Skeletal muscle tissue (tissue), 3 donors: ENCODE measurements at regions not wholly inside any gene's neighbourhood (a gene's known extent, or its start where the extent isn't known, plus 50 kb on each side); places are given as distances from the start of the nearest gene placed in this dataset.

Source experiments
- H3K27ac ChIP-seq: one replicate; pipeline ENCODE4 v1.7.0; 2013; ENCODE audit warnings: mild to moderate bottlenecking, low read depth, low read length, inconsistent platforms
- H3K27me3 ChIP-seq, 3 donors: one replicate each; pipeline ENCODE4 v1.7.0; 2013; ENCODE audit warnings: low read length in 3 of 3; ENCODE audit not compliant: control insufficient read depth in 3 of 3, insufficient read depth in 3 of 3
- H3K36me3 ChIP-seq, 3 donors: one replicate each; pipeline ENCODE4 v1.7.0; 2013; ENCODE audit warnings: low read length in 3 of 3; ENCODE audit not compliant: control insufficient read depth in 3 of 3, insufficient read depth in 3 of 3
- H3K4me1 ChIP-seq, 3 donors: one replicate each; pipeline ENCODE4 v1.7.0; 2013; ENCODE audit warnings: low read length in 3 of 3, mild to moderate bottlenecking in 3 of 3; ENCODE audit not compliant: control insufficient read depth in 3 of 3, insufficient read depth in 3 of 3
- H3K4me3 ChIP-seq, 3 donors: one replicate each; pipeline ENCODE4 v1.7.0; 2013; ENCODE audit warnings: low read length in 3 of 3
- H3K9ac ChIP-seq, 3 donors: one replicate each; pipeline ENCODE4 v1.7.0; 2013; ENCODE audit warnings: low read length in 3 of 3, mild to moderate bottlenecking in 3 of 3, moderate library complexity in 2 of 3, low read depth in 1 of 3
- H3K9me3 ChIP-seq, 3 donors: one replicate each; pipeline ENCODE4 v1.7.0; 2013; ENCODE audit warnings: low read length in 3 of 3; ENCODE audit not compliant: control insufficient read depth in 3 of 3
- donor health status: Osteomylitis.

DNA sequence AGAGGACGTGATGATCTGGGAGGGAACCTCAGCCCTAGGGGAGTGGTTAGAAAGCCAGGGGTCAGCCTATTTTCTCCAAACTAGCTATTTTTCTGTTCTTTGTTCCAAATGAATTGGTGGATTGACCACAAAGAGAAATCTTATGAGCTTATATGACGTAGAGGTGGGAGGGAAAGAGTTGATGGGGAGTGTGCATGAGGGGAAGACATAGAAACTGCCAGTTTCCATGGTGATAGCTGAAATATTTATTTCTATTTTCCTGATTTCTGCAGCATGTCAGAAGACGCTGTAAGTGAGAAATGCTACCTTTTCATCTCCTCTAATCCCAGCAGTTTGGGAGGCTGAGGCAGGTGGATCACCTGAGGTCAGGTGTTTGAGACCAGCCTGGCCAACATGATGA lies 51.4 kb upstream of the CISTR start:
- Histone ChIP-seq H3K9ac (no peak overlapping the region), H3K36me3 (no peaks in the 10 kb centered on the region), H3K9me3 (no peaks in the 10 kb centered on the region), H3K4me1 (no peaks in the 10 kb centered on the region), H3K27ac (no peak overlapping the region), H3K27me3 (peaks cover 12 to 31% (median 14%) of the 10 kb centered on the region in 3 donors), H3K4me3 (no peak overlapping the region)

- H3K36me3 ChIP-seq = no peaks in the 10 kb centered on the region
- H3K27ac ChIP-seq = no peak overlapping the region
- no peak overlapping the region for H3K9ac ChIP-seq
- H3K4me1 ChIP-seq = no peaks in the 10 kb centered on the region
- H3K4me3 ChIP-seq = no peak overlapping the region
- no peaks in the 10 kb centered on the region for H3K9me3 ChIP-seq
- peaks cover 12 to 31% (median 14%) of the 10 kb centered on the region in 3 donors for H3K27me3 ChIP-seq
These were observed 51.9 kb upstream of the CISTR start for GRCh38 chr12:53803703-53804102.

- H3K9ac ChIP-seq = no peak overlapping the region
- H3K27me3 ChIP-seq = peaks cover 12 to 31% (median 14%) of the 10 kb centered on the region in 3 donors
- no peak overlapping the region for H3K4me3 ChIP-seq
- no peaks in the 10 kb centered on the region for H3K4me1 ChIP-seq
- no peaks in the 10 kb centered on the region for H3K9me3 ChIP-seq
- no peaks in the 10 kb centered on the region for H3K36me3 ChIP-seq
- no peak overlapping the region for H3K27ac ChIP-seq
These were observed 52.6 kb upstream of the CISTR start for GRCh38 chr12:53804429-53804828.

DNA sequence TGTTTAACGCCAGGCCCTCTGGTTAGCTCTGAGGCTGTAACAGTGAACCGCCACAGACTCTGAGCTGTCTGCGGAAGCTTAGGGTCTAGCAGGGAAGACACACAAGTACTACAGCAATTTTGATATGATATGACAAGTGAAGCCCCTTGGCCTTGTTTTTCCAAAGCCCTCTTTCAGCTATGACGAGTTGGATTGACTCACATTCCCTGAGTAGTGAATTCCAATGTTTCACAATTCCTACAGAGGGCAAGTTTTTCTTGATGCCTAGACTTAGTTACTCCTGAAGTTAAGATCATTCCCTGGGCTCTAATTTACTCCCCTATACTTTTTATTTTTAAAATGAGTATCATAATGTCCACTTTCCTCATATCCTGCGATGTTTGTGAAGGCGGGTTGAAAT lies 53.3 kb upstream of the CISTR start:
- Histone ChIP-seq H3K27ac (no peak overlapping the region), H3K9ac (no peak overlapping the region), H3K27me3 (peaks cover 12 to 31% (median 14%) of the 10 kb centered on the region in 3 donors), H3K36me3 (no peaks in the 10 kb centered on the region), H3K9me3 (no peaks in the 10 kb centered on the region), H3K4me1 (no peaks in the 10 kb centered on the region), H3K4me3 (no peak overlapping the region)

DNA sequence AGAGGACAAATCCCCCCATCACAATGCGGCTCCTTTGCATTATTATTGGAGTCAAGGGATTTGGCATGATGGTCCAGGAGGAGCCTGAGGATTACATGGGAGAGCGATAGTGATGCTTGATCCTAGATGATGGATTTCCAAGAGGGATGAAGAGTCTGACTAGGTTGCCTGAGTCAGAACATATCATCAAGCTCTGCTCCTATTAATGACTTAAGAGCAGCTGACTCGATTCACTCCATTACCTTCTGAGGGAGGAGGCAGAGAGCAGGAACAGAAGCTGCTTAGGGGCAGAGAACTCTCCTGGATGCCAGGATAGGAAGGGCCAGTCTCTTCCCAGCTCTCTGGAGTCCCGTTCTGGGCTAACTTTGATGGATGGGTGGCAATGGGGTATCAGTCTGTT lies 54.0 kb upstream of the CISTR start:
- Histone ChIP-seq H3K4me3 (no peak overlapping the region), H3K36me3 (no peaks in the 10 kb centered on the region), H3K27ac (no peak overlapping the region), H3K9ac (no peak overlapping the region), H3K4me1 (no peaks in the 10 kb centered on the region), H3K27me3 (peaks cover 12 to 31% (median 14%) of the 10 kb centered on the region in 3 donors), H3K9me3 (no peaks in the 10 kb centered on the region)

- H3K36me3 ChIP-seq = no peaks in the 10 kb centered on the region
- no peaks in the 10 kb centered on the region for H3K4me1 ChIP-seq
- H3K27ac ChIP-seq = no peak overlapping the region
- no peak overlapping the region for H3K9ac ChIP-seq
- H3K27me3 ChIP-seq = peaks cover 4 to 30% (median 14%) of the 10 kb centered on the region in 3 donors
- H3K9me3 ChIP-seq = no peaks in the 10 kb centered on the region
- no peak overlapping the region for H3K4me3 ChIP-seq
These were observed 54.9 kb upstream of the CISTR start for GRCh38 chr12:53806721-53807120.

DNA sequence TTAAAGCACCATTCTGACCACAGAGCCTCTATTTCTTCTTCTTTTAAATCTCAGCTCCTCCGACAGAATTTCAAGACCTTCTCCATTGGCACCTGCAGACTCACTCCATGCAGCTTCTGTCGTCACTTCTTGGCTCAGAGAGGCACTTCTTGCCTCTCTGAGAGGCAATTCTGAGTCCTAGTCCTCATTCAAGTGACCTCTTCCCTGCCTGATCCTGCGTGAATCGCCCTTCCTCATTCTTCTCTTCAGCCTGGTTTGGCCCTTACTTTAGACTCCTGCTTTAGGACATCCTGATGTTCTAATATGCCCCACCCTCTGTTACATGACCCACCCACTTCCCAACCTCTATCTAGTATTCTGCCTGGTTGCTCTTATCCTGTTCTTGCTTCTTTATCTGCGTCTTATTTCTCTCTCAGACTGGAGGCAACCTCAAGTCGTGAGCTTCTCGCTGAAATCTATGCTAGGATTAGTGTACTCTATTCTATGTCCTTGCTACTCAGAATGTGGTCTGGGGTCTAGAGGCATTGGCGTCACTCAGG lies 55.6 kb upstream of the CISTR start:
- Histone ChIP-seq H3K4me3 (no peak overlapping the region), H3K9me3 (no peaks in the 10 kb centered on the region), H3K36me3 (no peaks in the 10 kb centered on the region), H3K27ac (no peak overlapping the region), H3K4me1 (no peaks in the 10 kb centered on the region), H3K27me3 (peaks cover 3 to 26% (median 14%) of the 10 kb centered on the region in 3 donors), H3K9ac (no peak overlapping the region)

DNA sequence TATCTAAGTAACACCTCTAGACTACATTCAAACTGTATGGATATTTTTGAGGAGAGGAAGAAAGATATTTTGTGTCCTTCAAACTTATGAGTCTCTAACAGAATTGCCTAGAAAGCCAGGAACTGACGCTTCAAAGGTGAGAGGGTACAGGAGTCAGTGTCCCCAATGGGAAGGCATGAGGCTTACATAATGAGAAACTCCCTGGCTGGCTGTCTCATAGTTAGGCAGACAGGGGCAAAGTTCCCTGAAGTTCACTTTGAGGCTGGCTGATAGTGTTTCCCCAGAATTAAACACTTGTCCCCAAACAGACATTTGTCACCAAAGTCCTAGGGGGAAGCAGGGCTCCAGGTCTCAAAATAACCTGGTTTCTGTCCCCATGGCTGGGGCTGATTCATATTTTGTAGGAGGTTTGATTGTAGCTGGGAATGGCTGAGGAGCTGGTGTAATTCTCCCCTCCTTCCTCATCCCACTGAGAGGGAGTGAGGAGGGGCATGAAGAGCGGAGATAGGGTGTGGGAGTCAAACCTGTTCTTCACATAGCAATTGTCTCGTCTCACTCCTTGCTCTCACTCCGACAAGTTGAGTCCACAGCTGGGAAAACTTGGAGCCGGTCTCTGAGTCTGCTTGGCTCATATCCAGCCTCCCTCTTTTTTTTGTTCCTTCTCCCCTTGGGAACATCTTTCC lies 56.4 kb upstream of the CISTR start:
- Histone ChIP-seq H3K9me3 (no peaks in the 10 kb centered on the region), H3K27ac (no peak overlapping the region), H3K27me3 (peaks cover 6 to 18% (median 7%) of the 10 kb centered on the region in 3 donors)

DNA sequence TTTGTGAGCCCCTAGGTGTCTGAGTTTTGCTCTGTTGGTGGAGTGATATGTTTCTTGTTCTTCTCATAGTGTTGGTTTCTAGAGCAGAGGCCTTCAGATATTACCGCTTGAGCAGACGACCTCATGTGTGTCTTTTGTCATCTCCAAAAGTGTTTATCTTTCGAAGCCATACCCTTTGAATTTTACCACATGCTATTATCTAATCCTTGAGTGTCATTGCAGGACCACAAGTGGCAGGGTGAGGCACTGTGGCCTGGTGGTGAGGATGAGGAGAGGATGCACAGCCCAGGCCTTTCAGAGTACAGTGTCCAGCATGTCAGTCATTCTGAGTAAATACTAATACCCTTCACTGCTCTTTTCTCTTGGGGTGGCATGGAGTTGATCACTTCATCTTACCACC lies 57.2 kb upstream of the CISTR start:
- Histone ChIP-seq H3K9ac (no peak overlapping the region), H3K27me3 (peaks cover 4 to 18% (median 10%) of the 10 kb centered on the region in 3 donors), H3K4me3 (no peak overlapping the region), H3K27ac (no peak overlapping the region), H3K9me3 (no peaks in the 10 kb centered on the region), H3K4me1 (no peaks in the 10 kb centered on the region), H3K36me3 (no peaks in the 10 kb centered on the region)

More for the DNA sequence above, 56.4 kb upstream of the CISTR start:
- no peaks in the 10 kb centered on the region for H3K36me3 ChIP-seq
- H3K4me3 ChIP-seq = no peak overlapping the region
- H3K9ac ChIP-seq = no peak overlapping the region
- no peaks in the 10 kb centered on the region for H3K4me1 ChIP-seq

DNA sequence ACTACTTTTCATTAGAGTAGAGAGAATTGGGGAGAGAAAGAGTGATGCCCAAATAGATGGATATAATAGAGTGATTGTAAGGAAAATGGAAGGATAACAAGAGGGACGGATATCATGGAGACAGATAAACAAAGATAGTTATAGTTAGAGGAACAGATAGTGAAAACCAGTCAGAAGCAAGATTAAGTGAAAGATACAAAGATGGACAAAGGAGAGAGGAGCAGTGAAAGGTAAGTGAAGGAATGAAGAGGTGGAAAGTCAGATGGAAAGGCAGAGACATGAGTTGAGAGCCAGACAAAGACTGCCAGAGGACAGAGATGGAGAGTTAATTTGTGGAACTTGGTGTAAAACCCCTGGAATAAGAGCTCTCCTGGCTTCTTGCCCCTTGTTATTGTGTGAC lies 59.2 kb upstream of the CISTR start:
- Histone ChIP-seq H3K27me3 (peaks cover 5 to 10% (median 9%) of the 10 kb centered on the region in 3 donors), H3K9me3 (no peaks in the 10 kb centered on the region), H3K9ac (no peak overlapping the region), H3K27ac (no peak overlapping the region), H3K36me3 (no peaks in the 10 kb centered on the region), H3K4me3 (no peak overlapping the region), H3K4me1 (no peaks in the 10 kb centered on the region)
